ENCODE measurements at regions not wholly inside any gene's neighbourhood (a gene's known extent, or its start where the extent isn't known, plus 50 kb on each side); places are given as distances from the start of the nearest gene placed in this dataset.

DNA sequence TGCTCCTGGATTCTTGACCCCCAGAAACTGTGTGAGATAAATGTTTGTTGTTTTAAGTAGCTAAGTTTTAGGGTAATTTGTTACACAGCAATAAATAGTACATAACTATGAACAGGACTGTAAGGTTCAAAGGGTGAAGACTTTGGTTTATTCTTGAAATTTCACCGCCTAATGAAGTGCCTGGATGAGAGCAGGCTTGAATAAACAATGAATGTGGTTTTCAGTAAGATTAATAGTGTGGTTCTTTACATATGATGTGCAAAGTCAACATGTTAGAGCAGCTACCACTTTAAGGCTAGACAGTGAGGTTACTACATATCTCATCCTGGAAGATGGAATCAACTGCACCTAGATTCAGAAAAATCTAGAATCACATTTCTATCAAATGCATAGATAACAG is 145.2 kb upstream of the BTG1 start:
- TF ChIP-seq, protein P1, sequence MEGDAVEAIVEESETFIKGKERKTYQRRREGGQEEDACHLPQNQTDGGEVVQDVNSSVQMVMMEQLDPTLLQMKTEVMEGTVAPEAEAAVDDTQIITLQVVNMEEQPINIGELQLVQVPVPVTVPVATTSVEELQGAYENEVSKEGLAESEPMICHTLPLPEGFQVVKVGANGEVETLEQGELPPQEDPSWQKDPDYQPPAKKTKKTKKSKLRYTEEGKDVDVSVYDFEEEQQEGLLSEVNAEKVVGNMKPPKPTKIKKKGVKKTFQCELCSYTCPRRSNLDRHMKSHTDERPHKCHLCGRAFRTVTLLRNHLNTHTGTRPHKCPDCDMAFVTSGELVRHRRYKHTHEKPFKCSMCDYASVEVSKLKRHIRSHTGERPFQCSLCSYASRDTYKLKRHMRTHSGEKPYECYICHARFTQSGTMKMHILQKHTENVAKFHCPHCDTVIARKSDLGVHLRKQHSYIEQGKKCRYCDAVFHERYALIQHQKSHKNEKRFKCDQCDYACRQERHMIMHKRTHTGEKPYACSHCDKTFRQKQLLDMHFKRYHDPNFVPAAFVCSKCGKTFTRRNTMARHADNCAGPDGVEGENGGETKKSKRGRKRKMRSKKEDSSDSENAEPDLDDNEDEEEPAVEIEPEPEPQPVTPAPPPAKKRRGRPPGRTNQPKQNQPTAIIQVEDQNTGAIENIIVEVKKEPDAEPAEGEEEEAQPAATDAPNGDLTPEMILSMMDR (IDR thresholded peaks at IDR 0.05), result no peak
- no peak for ATAC-seq (ENCODE audit: low FRiP score)
- no peak for DNase-seq (ENCODE audit: low spot score)

GRCh38 chr12:92290350-92290695 is 144.7 kb upstream of the BTG1 start:
- DNase-seq (ENCODE audit: low spot score) (no peak), ATAC-seq (ENCODE audit: low FRiP score) (no peak)
- TF ChIP-seq, protein P1 (IDR thresholded peaks at IDR 0.05), result no peak

DNA sequence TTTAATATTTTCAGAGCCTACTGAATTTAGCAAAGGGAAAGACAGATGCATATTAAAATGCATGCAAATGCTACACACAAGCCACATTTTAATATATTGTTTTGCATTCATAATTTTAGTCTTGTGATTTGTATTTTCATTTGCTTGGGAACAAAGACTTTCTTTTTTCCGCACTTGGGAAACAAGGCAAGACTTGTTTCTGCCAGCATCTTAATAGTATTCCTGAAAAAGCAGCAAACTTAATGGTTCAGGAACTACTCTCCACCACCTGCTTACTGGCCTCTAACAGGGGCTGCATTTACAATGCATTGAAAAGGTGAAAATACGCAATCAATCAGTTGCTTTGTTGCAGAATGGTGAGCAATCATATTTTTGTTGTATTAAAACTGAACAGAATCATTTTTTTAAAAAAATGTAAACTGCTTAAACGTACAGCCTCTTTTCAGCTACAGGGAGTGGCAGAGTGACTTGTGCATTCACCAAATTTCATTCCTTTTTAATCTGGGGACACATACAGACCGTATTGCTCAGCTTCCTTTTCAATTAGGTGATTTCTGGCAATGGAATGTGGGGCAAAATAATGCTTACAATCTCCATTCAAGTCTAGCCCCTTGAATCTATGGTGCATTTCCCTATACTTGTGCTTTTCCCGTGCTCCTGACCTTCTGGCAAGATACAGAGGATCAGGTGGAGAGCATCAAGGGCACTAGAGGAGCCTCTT is 144.1 kb upstream of the BTG1 start:
- TF ChIP-seq, protein P1 (IDR thresholded peaks at IDR 0.05), result no peak
- DNase-seq (ENCODE audit: low spot score), result no peak
- no peak for ATAC-seq (ENCODE audit: low FRiP score)

DNA sequence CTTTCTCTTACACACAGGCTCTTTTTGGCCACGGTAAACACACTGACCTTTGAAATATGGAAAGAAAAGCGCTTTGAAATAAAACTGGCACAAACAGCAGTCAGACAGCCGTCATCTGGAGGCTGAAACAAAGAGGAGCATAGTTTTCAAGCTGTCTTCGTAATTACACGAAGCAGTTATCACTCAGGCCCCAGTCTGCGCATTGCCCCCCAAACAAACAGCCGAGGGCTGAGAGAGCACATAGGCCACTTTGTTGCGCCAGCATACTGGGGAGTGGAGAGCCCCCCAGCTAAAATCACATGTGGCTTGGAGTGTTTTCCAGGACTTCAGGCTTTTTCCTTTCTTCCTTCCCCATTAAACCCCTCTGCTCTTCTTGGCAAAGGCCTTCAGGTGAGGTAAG is 142.9 kb upstream of the BTG1 start:
- DNase-seq (ENCODE audit: low spot score), result no peak
- ATAC-seq (ENCODE audit: low FRiP score), result no peak
- TF ChIP-seq, protein P1 (IDR thresholded peaks at IDR 0.05), result no peak

- TF ChIP-seq, protein P1 (IDR thresholded peaks at IDR 0.05), result no peak
- ATAC-seq (ENCODE audit: low FRiP score), result peak; percentile 59
- DNase-seq (ENCODE audit: low spot score), result no peak
Observed at GRCh38 chr12:92278378-92278828, 132.8 kb upstream of the BTG1 start.

GRCh38 chr12:92277795-92278194 is 132.1 kb upstream of the BTG1 start:
- no peak for ATAC-seq (ENCODE audit: low FRiP score)
- TF ChIP-seq, protein P1 (IDR thresholded peaks at IDR 0.05), result no peak
- no peak for DNase-seq (ENCODE audit: low spot score)

DNA sequence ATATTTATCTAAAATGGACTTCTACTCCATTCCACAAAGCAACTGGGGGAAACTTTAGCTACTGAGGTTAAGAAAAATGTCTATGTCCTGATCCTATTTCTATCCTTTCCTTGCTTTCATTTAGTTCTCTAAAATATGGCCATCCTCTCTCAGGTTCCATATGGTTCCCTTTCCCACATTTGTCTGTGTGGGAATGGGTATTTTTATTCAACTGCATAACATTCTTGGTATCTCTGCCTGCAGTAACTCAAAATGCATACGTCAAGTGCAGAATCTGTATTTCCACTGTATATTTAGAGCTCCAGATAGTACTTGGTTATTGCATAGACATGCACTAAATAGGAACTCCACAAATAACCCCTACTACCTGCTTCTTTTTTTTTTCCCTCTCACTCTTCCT is 130.6 kb upstream of the BTG1 start:
- DNase-seq (ENCODE audit: low spot score) (no peak), ATAC-seq (ENCODE audit: low FRiP score) (no peak)
- TF ChIP-seq, protein P1 (IDR thresholded peaks at IDR 0.05), result no peak
